ENCODE measurements at regions not wholly inside any gene's neighbourhood (a gene's known extent, or its start where the extent isn't known, plus 50 kb on each side); places are given as distances from the start of the nearest gene placed in this dataset.
A peak's percentile ranks its signal among the peaks of the same experiment; 100 is the strongest.

- no peak overlapping the region for H2AFZ ChIP-seq
- no peaks in the 10 kb centered on the region for H3K4me1 ChIP-seq (ENCODE audit: insufficient read depth)
- H3K27ac ChIP-seq: no peak overlapping the region
- no peaks in the 10 kb centered on the region for H3K9me2 ChIP-seq (replicated peaks; ENCODE audit: insufficient read depth)
- 86% methylated on average over 2 of the region's 2 CpGs for WGBS (ENCODE audit: low lambda C conversion rate, missing lambda C conversion rate)
- no peak overlapping the region for H3K4me3 ChIP-seq
- no peaks in the 10 kb centered on the region for H3K79me2 ChIP-seq
- no peak overlapping the region for H3K4me2 ChIP-seq
- no peaks in the 10 kb centered on the region for H4K20me1 ChIP-seq (ENCODE audit: insufficient read depth, poor library complexity, severe bottlenecking)
- no peaks in the 10 kb centered on the region for H3K9me3 ChIP-seq (ENCODE audit: low read depth)
- no peak for TF ChIP-seq EZH2phosphoT487 (IDR thresholded peaks at IDR 0.05; ENCODE audit: low read depth, severe bottlenecking, unreplicated experiment)
- TF ChIP-seq CTCF (IDR thresholded peaks at IDR 0.05; ENCODE audit: poor library complexity): no peak
- no peak for TF ChIP-seq EZH2 (IDR thresholded peaks at IDR 0.05; ENCODE audit: borderline replicate concordance)
- no peaks in the 10 kb centered on the region for H3K27me3 ChIP-seq
- no peak for DNase-seq (ENCODE audit: low spot score)
- H3K36me3 ChIP-seq (replicated peaks; ENCODE audit: insufficient read depth, low read depth): no peaks in the 10 kb centered on the region
Observed at GRCh38 chr2:172219201-172219600, 116.5 kb upstream of the DLX2 start.

- Histone ChIP-seq H3K27ac (no peak overlapping the region), H3K9me2 (replicated peaks; ENCODE audit: insufficient read depth) (no peaks in the 10 kb centered on the region), H3K79me2 (no peaks in the 10 kb centered on the region), H3K27me3 (no peaks in the 10 kb centered on the region), H3K4me2 (no peak overlapping the region), H3K9me3 (ENCODE audit: low read depth) (no peaks in the 10 kb centered on the region), H3K4me1 (ENCODE audit: insufficient read depth) (no peaks in the 10 kb centered on the region), H2AFZ (no peak overlapping the region), H3K36me3 (replicated peaks; ENCODE audit: insufficient read depth, low read depth) (no peaks in the 10 kb centered on the region), H3K4me3 (no peak overlapping the region), H4K20me1 (ENCODE audit: insufficient read depth, poor library complexity, severe bottlenecking) (no peaks in the 10 kb centered on the region)
- DNase-seq (ENCODE audit: low spot score): no peak
- no peak for TF ChIP-seq EZH2phosphoT487 (IDR thresholded peaks at IDR 0.05; ENCODE audit: low read depth, severe bottlenecking, unreplicated experiment)
- no peak for TF ChIP-seq CTCF (IDR thresholded peaks at IDR 0.05; ENCODE audit: poor library complexity)
- TF ChIP-seq EZH2 (IDR thresholded peaks at IDR 0.05; ENCODE audit: borderline replicate concordance): no peak
Observed at GRCh38 chr2:172220121-172220520, 117.4 kb upstream of the DLX2 start.

- Histone ChIP-seq H3K27ac (peak overlapping the region; percentile 9), H3K4me2 (no peak overlapping the region), H3K9me3 (ENCODE audit: low read depth) (no peaks in the 10 kb centered on the region), H3K79me2 (no peaks in the 10 kb centered on the region), H3K4me1 (ENCODE audit: insufficient read depth) (no peaks in the 10 kb centered on the region), H3K4me3 (no peak overlapping the region), H4K20me1 (ENCODE audit: insufficient read depth, poor library complexity, severe bottlenecking) (no peaks in the 10 kb centered on the region), H3K36me3 (replicated peaks; ENCODE audit: insufficient read depth, low read depth) (no peaks in the 10 kb centered on the region), H2AFZ (no peak overlapping the region), H3K9me2 (replicated peaks; ENCODE audit: insufficient read depth) (no peaks in the 10 kb centered on the region), H3K27me3 (no peaks in the 10 kb centered on the region)
- TF ChIP-seq EZH2 (IDR thresholded peaks at IDR 0.05; ENCODE audit: borderline replicate concordance) (no peak), CTCF (IDR thresholded peaks at IDR 0.05; ENCODE audit: poor library complexity) (no peak), EZH2phosphoT487 (IDR thresholded peaks at IDR 0.05; ENCODE audit: low read depth, severe bottlenecking, unreplicated experiment) (no peak)
- no peak for DNase-seq (ENCODE audit: low spot score)
- 76% methylated on average over 5 of the region's 5 CpGs for WGBS (ENCODE audit: low lambda C conversion rate, missing lambda C conversion rate)
Observed at GRCh38 chr2:172223601-172224054, 120.9 kb upstream of the DLX2 start.

- 89% methylated on average over 3 of the region's 3 CpGs for WGBS (ENCODE audit: low lambda C conversion rate, missing lambda C conversion rate)
- H3K27ac ChIP-seq: peak overlapping the region; percentile 16
- no peaks in the 10 kb centered on the region for H3K79me2 ChIP-seq
- H3K9me2 ChIP-seq (replicated peaks; ENCODE audit: insufficient read depth): no peaks in the 10 kb centered on the region
- H3K27me3 ChIP-seq: no peaks in the 10 kb centered on the region
- TF ChIP-seq CTCF (IDR thresholded peaks at IDR 0.05; ENCODE audit: poor library complexity) (no peak), EZH2phosphoT487 (IDR thresholded peaks at IDR 0.05; ENCODE audit: low read depth, severe bottlenecking, unreplicated experiment) (no peak), EZH2 (IDR thresholded peaks at IDR 0.05; ENCODE audit: borderline replicate concordance) (no peak)
- no peak for DNase-seq (ENCODE audit: low spot score)
- H2AFZ ChIP-seq: no peak overlapping the region
- H3K4me3 ChIP-seq: no peak overlapping the region
- H3K9me3 ChIP-seq (ENCODE audit: low read depth): no peaks in the 10 kb centered on the region
- H3K4me1 ChIP-seq (ENCODE audit: insufficient read depth): no peaks in the 10 kb centered on the region
- no peaks in the 10 kb centered on the region for H3K36me3 ChIP-seq (replicated peaks; ENCODE audit: insufficient read depth, low read depth)
- no peaks in the 10 kb centered on the region for H4K20me1 ChIP-seq (ENCODE audit: insufficient read depth, poor library complexity, severe bottlenecking)
- H3K4me2 ChIP-seq: no peak overlapping the region
Observed at GRCh38 chr2:172225786-172226185, 123.1 kb upstream of the DLX2 start.
